GM18951 (cell line): ENCODE measurements at regions not wholly inside any gene's neighbourhood (a gene's known extent, or its start where the extent isn't known, plus 50 kb on each side); places are given as distances from the start of the nearest gene placed in this dataset.

Source experiments
- POLR2A ChIP-seq: IDR thresholded peaks from 4 replicates; pipeline ENCODE4 v1.6.1; 2011; ENCODE audit warnings: mild to moderate bottlenecking; ENCODE audit not compliant: insufficient read length, insufficient read depth; ENCODE audit errors: extremely low read depth
- in situ Hi-C: fragments of 300-500 bp; cut with MboI; formaldehyde crosslinking; loops from one replicate; pipeline ENCODE4 v1.12.0; 2022; ENCODE audit warnings: low sequenced_read_pairs, mixed read lengths, inconsistent platforms; ENCODE audit not compliant: unreplicated experiment

GRCh38 chr5:31113666-31114350 lies 79.7 kb upstream of the CDH6 start:
- no peak for TF ChIP-seq POLR2A

GRCh38 chr5:31113101-31113500 lies 80.4 kb upstream of the CDH6 start:
- TF ChIP-seq POLR2A = no peak
- in situ Hi-C loops = no loop called here

More at GRCh38 chr5:31113666-31114350, 79.7 kb upstream of the CDH6 start:
- in situ Hi-C loops = no loop called here

DNA sequence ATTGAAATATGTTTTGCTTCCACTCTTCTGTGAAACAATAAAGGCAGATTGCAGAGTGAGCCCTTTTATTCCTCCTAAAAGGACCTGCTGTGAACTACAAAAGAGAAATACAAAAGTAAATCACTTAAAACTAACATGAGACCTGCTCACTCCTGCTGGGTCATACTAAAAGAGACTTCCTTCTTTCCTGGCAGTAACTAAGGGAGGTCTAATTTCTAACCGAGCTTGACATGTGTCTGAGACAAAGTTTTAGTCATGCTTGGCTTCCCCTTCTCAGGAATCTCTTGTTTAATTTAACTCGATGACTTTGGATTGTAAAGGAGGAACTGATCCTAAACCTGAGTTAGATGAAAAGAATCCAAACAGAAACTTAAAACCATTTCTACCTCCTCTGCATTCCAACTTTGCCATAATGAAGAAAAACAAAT lies 86.4 kb upstream of the CDH6 start:
- in situ Hi-C loops = no loop called here

DNA sequence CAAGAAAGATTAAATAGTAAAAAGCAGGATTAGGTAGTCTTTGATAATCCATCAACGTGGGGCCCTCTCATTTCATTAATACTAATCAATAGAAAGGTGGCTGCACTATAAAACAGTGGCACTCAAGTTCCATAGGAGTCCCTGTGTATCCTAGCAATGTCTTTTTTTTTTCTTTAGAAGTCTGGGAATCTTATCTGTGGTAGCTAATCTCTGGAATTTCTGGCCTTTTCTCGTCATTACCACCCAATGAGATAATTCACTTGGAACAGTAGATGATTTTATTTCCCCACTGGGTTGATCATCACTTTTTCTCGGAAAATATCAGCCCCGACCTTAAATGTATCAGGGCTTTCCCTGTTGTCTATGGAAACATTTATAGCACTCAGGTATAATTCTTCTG lies 86.8 kb upstream of the CDH6 start:
- in situ Hi-C loops = no loop called here
- no peak for TF ChIP-seq POLR2A

More for the DNA sequence above, 86.4 kb upstream of the CDH6 start:
- no peak for TF ChIP-seq POLR2A

DNA sequence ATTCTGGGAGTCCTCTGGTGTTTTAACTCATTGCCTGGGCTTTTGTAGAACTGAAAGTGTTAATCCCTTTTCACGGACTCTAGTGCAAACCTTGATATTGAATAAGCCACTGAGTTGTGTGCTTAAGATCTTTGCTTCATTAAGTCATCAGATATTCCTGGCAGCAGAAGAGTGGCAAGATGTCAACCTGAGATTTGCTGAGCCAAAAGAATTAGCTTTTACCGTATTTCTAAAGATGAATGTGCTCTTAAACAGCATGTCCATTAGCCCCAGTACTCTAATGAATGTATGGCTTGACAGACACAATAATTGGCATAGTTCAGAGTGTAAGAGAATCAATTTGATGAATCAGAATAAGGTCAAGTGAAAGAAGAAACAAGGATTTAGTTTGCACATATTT lies 87.2 kb upstream of the CDH6 start:
- in situ Hi-C loops = no loop called here
- no peak for TF ChIP-seq POLR2A

DNA sequence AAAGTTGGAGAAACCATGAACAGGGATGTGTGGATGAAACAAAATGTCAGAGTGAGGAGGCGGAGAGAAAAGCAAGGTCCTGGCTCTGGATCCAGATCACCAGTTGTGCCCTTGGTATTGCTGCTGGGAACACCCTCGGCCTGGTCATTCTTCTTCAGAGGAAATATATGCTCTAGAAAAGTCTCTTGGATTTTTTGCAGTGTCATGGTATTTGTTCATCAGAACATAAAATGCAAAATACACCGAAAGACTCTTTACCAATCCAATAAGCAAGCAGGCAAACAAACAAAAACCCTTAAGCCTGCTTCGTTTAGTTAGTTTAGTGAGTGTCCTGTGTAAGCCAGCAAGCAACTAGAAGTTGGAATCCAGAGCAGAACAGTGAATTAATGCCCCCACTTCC lies 88.7 kb upstream of the CDH6 start:
- TF ChIP-seq POLR2A = no peak
- in situ Hi-C loops = no loop called here

DNA sequence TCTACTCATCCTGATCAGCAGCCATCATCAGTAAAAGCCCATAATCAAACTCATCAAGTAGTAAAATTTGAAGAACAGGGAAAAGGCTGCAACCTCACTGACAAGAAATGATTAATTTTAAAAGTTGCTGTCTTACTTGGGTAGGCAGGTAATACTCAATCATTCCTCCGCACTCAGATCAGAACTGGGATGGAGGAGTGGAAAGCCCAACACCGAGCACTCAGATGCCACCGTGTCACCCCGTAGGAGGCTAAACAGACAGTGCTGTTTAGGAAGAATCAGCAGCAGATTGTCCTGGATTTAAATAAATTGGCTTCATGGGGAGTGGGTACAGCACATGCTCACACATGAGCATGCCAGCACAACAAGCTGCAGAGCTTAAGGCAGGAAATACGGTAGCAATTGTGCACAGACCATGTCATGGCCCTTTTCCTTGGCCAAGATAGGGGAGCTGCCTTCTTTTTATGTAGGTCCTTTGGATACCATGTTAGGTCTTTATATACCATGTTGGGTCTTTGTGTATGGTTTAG lies 92.6 kb upstream of the CDH6 start:
- no peak for TF ChIP-seq POLR2A
- in situ Hi-C loops = no loop called here

DNA sequence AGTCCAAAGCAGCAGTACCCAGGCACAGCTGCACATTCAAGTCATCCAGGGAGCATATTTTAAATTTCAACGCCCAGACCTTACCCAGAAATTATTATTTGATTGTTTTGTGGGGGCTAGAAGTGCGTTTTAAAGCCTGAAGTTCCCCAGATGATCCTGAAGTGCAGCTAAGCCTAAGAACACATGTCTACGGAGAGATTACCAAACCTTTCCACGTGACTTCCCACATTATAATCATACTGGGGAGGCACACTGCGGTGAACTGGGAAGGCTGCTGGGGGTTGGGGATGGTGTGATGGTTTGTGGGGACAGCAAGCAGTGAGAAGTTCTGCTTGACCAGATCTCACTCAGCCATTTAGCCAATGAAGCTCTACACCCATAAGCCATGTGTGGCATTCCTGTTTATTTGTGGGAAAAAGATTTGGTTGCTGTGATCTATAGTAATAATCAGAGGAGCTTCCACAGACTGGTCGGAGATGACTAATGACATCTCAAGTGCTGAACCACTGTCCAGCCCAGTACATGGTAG lies 93.4 kb upstream of the CDH6 start:
- no peak for TF ChIP-seq POLR2A
- in situ Hi-C loops = no loop called here

- no peak for TF ChIP-seq POLR2A
- in situ Hi-C loops = no loop called here
Measured at GRCh38 chr5:31098811-31099210, 94.7 kb upstream of the CDH6 start.

DNA sequence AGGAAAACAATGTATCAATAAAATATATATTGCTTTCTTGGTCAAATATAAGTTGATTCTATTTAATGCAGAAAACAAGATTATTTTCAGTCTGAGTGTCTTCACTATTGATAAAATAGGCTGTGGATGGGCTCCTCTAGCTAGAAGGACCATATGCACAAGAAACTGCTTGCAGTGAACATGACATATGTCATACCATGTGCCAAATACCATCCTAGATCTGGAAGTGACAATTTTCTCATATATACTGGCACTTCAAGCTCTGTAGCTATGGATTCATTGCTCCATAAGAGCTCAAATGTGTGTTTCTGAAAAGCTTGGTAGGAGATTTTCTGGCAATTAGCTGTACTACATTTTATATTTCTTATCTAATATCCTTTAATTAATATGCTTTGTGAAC lies 95.6 kb upstream of the CDH6 start:
- TF ChIP-seq POLR2A = no peak
- in situ Hi-C loops = no loop called here

- TF ChIP-seq POLR2A = no peak
- in situ Hi-C loops = no loop called here
Measured at GRCh38 chr5:31096238-31096865, 97.1 kb upstream of the CDH6 start.

DNA sequence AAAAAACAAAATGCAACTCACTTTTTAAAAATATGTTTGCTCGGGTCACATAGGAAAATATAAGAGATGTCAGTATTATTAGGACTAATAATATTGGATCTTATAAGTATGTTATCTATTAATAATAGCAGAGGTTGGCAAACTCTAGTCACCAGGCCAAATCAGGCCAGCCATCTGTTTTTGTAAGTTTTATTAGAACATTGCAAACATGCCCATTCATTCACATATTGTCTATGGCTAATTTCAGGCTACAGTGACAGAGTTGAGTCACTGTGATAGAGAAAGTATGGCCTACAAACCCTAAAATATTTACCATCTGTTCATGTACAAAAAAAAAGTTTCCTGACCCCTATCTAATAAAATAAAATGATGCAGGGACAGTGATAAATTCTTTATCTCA lies 97.7 kb upstream of the CDH6 start:
- in situ Hi-C loops = no loop called here

DNA sequence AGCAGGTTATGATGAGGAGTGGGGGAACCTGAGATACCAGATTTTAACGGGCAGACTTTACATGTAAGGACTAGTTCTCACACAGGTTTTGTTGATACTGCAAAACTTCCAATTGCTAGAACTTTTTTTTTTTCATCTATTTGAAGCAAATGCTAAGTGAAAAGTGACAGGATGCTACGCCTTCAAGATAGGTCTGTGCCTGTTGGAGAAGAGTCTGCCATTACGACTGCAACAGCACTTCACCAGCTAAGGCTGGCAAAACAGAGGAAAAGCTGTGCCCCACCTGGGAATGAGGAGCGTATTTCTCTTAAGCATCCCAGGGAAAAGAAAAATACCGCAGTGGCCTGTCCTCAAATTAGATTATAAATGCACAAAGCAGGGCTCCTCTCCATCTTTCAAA lies 102.0 kb upstream of the CDH6 start:
- in situ Hi-C loops = no loop called here
- no peak for TF ChIP-seq POLR2A

More for the DNA sequence above, 97.7 kb upstream of the CDH6 start:
- no peak for TF ChIP-seq POLR2A

GRCh38 chr5:31090467-31090866 lies 103.0 kb upstream of the CDH6 start:
- in situ Hi-C loops = no loop called here
- TF ChIP-seq POLR2A = no peak

- no peak for TF ChIP-seq POLR2A
- in situ Hi-C loops = no loop called here
Measured at GRCh38 chr5:31086839-31087415, 106.6 kb upstream of the CDH6 start.
